ENCODE measurements at regions not wholly inside any gene's neighbourhood (a gene's known extent, or its start where the extent isn't known, plus 50 kb on each side); places are given as distances from the start of the nearest gene placed in this dataset.

GRCh38 chr6:163691049-163691448 is 276.5 kb downstream of the QKI start:
- TF ChIP-seq TCF4 (CRISPR knock-in tag; IDR thresholded peaks at IDR 0.05; ENCODE audit: borderline replicate concordance) (no peak), PATZ1 (CRISPR knock-in tag; IDR thresholded peaks at IDR 0.05; ENCODE audit: borderline replicate concordance) (no peak), ESRRG (CRISPR knock-in tag; IDR thresholded peaks at IDR 0.05) (no peak), TOX (CRISPR knock-in tag; IDR thresholded peaks at IDR 0.05; ENCODE audit: borderline replicate concordance) (no peak), PPARA (CRISPR knock-in tag; IDR thresholded peaks at IDR 0.05; ENCODE audit: borderline replicate concordance) (no peak), RARB (CRISPR knock-in tag; IDR thresholded peaks at IDR 0.05) (no peak), ARNTL (CRISPR knock-in tag; IDR thresholded peaks at IDR 0.05; ENCODE audit: borderline replicate concordance, low read depth) (no peak)

Data from SK-N-SH treated with all-trans-retinoic acid at 6 μM for 48 hours (cell line).